Pancreas (tissue), 10 donors: ENCODE measurements at regions not wholly inside any gene's neighbourhood (a gene's known extent, or its start where the extent isn't known, plus 50 kb on each side); places are given as distances from the start of the nearest gene placed in this dataset.

ENCODE experiments used
- ATAC-seq, 4 donors: fragments of 200-7000 bp; cut with Tn5 transposase; one replicate each; pipeline versions ENCODE4 v1.8.0 to v1.9.1; 2020; ENCODE audit warnings: mild to moderate bottlenecking in 4 of 4, moderate library complexity in 4 of 4
- DNase-seq, 6 donors: peaks; one replicate each; pipeline ENCODE4 v3.0.0-alpha.2; 2020
- FAIRE-seq: peaks from 2 replicates; lab custom pipeline; 2012; peaks lifted over from hg19 to GRCh38; lab: Jason Lieb, UNC
- H3K27ac ChIP-seq, 4 donors: fragments of 200-600 bp; sonication (generic); 1 replicate in 3 of 4; 2 replicates in 1 of 4; pipeline versions ENCODE4 v1.5.0 to v1.8.0; 2020
- H3K27me3 ChIP-seq, 4 donors: fragments of 200-600 bp; one replicate each; pipeline ENCODE4 v1.8.0; 2021
- H3K36me3 ChIP-seq, 3 donors: fragments of 200-600 bp; sonication (generic) in 1 of 3; one replicate each; pipeline versions ENCODE4 v1.5.0 to v1.8.0; 2020 to 2021
- H3K4me1 ChIP-seq, 3 donors: fragments of 200-600 bp; one replicate each; pipeline ENCODE4 v1.8.0; 2021
- H3K4me3 ChIP-seq, 4 donors: fragments of 200-600 bp; sonication (generic) in 2 of 4; one replicate each; pipeline versions ENCODE4 v1.5.0 to v1.8.0; 2020 to 2021
- H3K9me3 ChIP-seq, 4 donors: fragments of 200-600 bp; one replicate each; pipeline ENCODE4 v1.8.0; 2021
- WGBS, 2 donors: extraction: QIAGEN DNeasy Blood & Tissue Kit; methylation state at CpG; one replicate each; pipeline ENCODE4 v1.1.7; 2013; 5-methylcytosine and 5-hydroxymethylcytosine counted together
- intact Hi-C, 3 donors: fragments of 100-400 bp; cut with DNase I; formaldehyde crosslinking; loops; one replicate each; pipeline versions ENCODE4 v1.11.1 to v1.14.2; 2022
- TF ChIP-seq, protein P1 (sequence below), 4 donors: fragments of 200-600 bp; sonication (generic) in 3 of 4; IDR thresholded peaks; one replicate each; pipeline versions ENCODE4 v1.5.0 to v1.8.0; 2021; ENCODE audit warnings: antibody characterized with exemption in 4 of 4
- donor health status: healthy with polysubstance abuse.
- donor health status: DM: no; HTN: no; CAD: no; lungs with moderate emphysema.
- donor health status: DM: no; HTN: no; CAD: no.
- donor health status: control.
- donor health status: control.
- donor health status: Bipolar disorder and iron deficiency.
- donor health status: DM: yes; HTN: yes; CAD: no.
- donor health status: DM: no; HTN: no; CAD: no.
- donor health status: DM: no; HTN: no; CAD: no.
- donor health status: DM: yes; HTN: yes; CAD: no.

DNA sequence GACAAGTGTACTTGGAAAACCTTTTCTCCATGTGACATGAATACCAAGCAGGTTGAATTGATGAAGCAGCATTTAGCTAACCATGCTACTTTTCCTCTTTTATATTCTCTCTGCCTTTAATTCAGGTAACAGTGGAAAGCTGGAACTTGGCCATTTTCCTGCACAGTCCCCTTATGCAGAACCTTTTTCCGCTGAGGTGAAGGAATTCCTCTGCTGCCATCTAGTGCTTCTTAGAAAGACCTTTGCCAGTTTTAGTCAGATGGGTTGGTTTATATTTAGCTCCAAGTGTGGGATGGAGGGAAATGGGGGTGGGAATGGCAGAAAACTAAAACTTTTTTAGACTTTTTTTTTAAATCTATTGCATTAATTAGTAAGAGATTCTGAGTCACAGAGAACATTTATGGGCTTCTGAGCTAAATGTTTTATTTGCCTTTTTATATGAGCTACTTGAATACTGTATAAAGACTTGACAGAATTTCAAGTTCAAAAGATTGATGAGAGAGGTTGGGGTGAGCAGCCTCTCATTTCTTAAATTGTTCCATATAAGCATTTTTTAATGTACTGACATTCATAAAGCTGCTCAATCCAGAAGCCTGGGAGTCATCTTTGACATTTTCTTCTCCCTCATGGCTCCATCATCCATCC is 153.9 kb upstream of the ZC3H12C start:
- intact Hi-C loops: no loop called here
- H3K9me3 ChIP-seq: no peaks in the 10 kb centered on the region
- ATAC-seq (peak; percentile 77 to 93 (median 90)), DNase-seq (peak in 3 of 6 donors; percentile 42 to 50 (median 47)), FAIRE-seq (peak; percentile 5)
- H3K4me1 ChIP-seq: no peaks in the 10 kb centered on the region
- TF ChIP-seq, protein P1, sequence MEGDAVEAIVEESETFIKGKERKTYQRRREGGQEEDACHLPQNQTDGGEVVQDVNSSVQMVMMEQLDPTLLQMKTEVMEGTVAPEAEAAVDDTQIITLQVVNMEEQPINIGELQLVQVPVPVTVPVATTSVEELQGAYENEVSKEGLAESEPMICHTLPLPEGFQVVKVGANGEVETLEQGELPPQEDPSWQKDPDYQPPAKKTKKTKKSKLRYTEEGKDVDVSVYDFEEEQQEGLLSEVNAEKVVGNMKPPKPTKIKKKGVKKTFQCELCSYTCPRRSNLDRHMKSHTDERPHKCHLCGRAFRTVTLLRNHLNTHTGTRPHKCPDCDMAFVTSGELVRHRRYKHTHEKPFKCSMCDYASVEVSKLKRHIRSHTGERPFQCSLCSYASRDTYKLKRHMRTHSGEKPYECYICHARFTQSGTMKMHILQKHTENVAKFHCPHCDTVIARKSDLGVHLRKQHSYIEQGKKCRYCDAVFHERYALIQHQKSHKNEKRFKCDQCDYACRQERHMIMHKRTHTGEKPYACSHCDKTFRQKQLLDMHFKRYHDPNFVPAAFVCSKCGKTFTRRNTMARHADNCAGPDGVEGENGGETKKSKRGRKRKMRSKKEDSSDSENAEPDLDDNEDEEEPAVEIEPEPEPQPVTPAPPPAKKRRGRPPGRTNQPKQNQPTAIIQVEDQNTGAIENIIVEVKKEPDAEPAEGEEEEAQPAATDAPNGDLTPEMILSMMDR (IDR thresholded peaks at IDR 0.05): peak in 2 of 4 donors; percentile 36 to 44
- H3K27ac ChIP-seq: no peak overlapping the region
- no peaks in the 10 kb centered on the region for H3K36me3 ChIP-seq
- no peak overlapping the region for H3K4me3 ChIP-seq
- no peaks in the 10 kb centered on the region for H3K27me3 ChIP-seq
- 0 to 1% methylated on average over 1 of the region's 1 CpG for WGBS, 2 donors

DNA sequence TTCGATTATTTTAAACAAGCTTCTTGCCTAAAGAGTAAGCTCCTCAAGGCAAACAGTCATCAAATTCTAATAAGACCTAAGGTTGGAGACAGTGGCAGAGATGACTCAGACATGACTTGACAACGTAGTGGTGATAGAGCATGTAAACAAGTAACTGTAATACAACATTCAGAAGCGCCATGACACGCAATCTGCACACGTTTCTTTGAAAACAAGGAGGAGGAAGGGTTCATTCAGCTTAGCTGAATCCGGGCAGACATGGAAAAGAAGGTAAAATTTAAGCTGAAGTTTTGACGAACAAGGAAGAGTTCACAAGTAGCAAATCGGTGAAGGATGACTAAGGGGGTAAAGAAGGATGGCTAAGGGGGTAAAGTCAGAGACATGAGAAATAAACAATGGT is 152.4 kb upstream of the ZC3H12C start:
- Histone ChIP-seq H3K27ac (no peak overlapping the region), H3K27me3 (no peaks in the 10 kb centered on the region), H3K4me1 (no peaks in the 10 kb centered on the region), H3K36me3 (no peaks in the 10 kb centered on the region), H3K4me3 (no peak overlapping the region), H3K9me3 (no peaks in the 10 kb centered on the region)
- ATAC-seq: no peak
- intact Hi-C loops: no loop called here
- DNase-seq: no peak
- 52 to 54% methylated on average over 8 of the region's 8 CpGs for WGBS, 2 donors
- TF ChIP-seq, protein P1 (IDR thresholded peaks at IDR 0.05): no peak
- no peak for FAIRE-seq

DNA sequence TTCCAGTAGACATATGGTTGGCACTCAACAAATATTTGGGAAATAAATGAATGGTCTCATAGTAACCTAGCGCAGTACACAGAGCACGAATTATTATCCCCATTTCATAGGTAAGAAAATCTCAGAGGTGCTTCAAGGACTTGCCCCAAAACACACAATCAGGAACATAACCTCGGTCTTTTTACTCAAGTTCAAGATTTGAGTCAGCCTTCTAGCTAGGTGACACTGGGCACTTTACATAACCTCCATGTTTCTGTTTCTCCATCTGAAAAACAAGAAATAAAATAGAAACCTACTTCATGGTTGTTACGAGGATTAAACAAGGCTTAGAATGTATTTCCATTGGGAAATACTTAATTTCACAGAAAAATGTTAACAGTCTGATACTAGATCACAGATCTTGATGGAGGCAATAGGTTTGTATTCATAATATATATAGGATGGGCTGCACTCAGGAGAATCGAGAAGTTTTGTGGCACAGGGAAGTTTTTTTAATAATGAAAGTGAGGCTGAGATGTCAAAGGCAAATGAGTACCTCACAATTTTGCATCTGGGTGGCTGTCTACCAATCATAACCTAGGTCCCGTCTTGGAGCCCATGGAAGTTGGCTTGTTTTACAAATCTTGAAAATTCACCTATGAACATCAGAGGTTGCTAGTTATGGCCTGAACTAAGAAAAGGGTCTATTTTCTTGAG is 147.4 kb upstream of the ZC3H12C start:
- H3K4me3 ChIP-seq: no peak overlapping the region
- TF ChIP-seq, protein P1 (IDR thresholded peaks at IDR 0.05): no peak
- no peaks in the 10 kb centered on the region for H3K9me3 ChIP-seq
- 32 to 41% methylated on average over 6 of the region's 6 CpGs for WGBS, 2 donors
- intact Hi-C loops: no loop called here
- H3K36me3 ChIP-seq: no peaks in the 10 kb centered on the region
- peak; percentile 12 to 28 (median 26) for ATAC-seq
- H3K27me3 ChIP-seq: no peaks in the 10 kb centered on the region
- no peaks in the 10 kb centered on the region for H3K4me1 ChIP-seq
- DNase-seq: no peak
- H3K27ac ChIP-seq: no peak overlapping the region
- FAIRE-seq: no peak

DNA sequence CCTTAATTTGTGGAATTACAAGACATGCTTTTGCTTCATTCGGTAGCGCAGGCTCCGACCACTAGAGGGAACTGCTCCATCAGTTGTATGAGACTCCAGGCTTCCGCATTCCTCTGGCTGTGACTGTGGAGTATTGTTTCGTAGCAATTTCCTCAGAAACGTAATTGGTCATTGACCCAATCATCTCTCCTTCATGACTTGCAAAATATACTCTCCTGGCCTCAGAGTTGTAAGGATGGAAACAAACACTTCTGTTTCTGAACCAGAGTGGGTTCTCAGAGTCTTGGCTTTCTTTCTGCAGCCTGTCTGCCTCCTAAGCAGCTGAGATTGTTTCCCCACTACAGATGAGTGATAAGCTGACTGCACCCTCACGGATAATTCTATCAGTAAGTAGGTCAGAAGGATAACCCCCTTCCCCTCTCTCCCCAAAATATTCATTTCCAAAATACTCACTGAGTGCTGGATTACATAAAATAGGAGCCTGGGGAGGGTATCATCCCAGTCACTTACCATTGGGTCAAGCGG is 146.8 kb upstream of the ZC3H12C start:
- no peaks in the 10 kb centered on the region for H3K9me3 ChIP-seq
- FAIRE-seq: peak; percentile 80
- H3K4me1 ChIP-seq: no peaks in the 10 kb centered on the region
- H3K27ac ChIP-seq: peak overlapping the region in 1 of 4 donors; percentile 27
- WGBS, 2 donors: 11% methylated on average over 8 of the region's 8 CpGs
- TF ChIP-seq, protein P1 (IDR thresholded peaks at IDR 0.05): peak; percentile 61 to 86 (median 68)
- ATAC-seq: peak; percentile 98 to 100 (median 100)
- intact Hi-C loops: no loop called here
- peak overlapping the region in 1 of 4 donors; percentile 19 for H3K4me3 ChIP-seq
- H3K36me3 ChIP-seq: no peaks in the 10 kb centered on the region
- DNase-seq: peak; percentile 69 to 85 (median 78)
- H3K27me3 ChIP-seq: no peaks in the 10 kb centered on the region
